Astrocyte of the spinal cord (primary cell): ENCODE measurements at regions not wholly inside any gene's neighbourhood (a gene's known extent, or its start where the extent isn't known, plus 50 kb on each side); places are given as distances from the start of the nearest gene placed in this dataset.
A peak's percentile ranks its signal among the peaks of the same experiment; 100 is the strongest.

Source experiments
- DNase-seq: peaks from one replicate; pipeline ENCODE4 v3.0.0; 2011; ENCODE audit warnings: low read depth, low spot score
- H3K4me3 ChIP-seq: 2 replicates; pipeline ENCODE4 v1.5.1; 2011; ENCODE audit warnings: low read depth, mild to moderate bottlenecking, low read length, moderate library complexity
- in situ Hi-C: cut with HindIII; loops from 2 replicates; pipeline ENCODE4 v1.10.0; 2017; ENCODE audit warnings: low sequenced_read_pairs
- TF ChIP-seq, protein P1 (sequence below): IDR thresholded peaks from 2 replicates; pipeline ENCODE4 v1.5.1; 2012; ENCODE audit warnings: low read depth, mild to moderate bottlenecking, low read length, inconsistent platforms

DNA sequence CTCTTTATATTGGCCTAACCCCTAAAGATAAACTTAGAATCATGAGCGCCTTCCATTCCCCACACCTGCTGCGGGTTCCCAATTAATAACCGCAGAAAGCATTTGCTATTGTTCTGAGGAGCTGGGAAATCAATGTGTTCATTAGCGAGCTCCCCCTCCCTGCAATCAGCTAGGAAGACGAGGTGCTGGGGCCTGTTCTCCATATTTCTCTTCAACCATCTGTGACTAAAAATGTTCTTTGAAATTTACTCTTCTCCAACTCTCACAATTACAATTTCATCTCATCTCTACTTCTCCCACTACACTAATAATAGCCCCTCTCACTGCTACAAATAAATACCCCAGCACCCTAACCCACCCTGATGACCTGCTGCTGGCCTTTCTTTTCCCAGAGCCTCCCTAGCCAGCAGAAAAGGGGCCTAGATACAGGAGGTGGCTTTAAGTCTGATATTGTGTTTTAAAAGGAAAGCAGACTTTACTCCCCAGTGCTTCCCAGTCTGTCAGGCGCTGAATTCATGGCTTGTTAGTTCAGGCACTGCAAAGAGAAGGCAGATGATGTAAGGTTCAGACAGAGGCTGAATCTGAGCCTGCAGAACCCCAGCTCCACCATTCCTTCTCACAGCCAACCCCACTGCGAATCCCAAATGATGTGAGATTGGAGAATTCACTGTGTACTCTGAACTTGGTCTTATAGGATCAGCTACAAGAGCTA, 477.5 kb upstream of the DAB1 start:
- in situ Hi-C loops: no loop called here
- TF ChIP-seq, protein P1, sequence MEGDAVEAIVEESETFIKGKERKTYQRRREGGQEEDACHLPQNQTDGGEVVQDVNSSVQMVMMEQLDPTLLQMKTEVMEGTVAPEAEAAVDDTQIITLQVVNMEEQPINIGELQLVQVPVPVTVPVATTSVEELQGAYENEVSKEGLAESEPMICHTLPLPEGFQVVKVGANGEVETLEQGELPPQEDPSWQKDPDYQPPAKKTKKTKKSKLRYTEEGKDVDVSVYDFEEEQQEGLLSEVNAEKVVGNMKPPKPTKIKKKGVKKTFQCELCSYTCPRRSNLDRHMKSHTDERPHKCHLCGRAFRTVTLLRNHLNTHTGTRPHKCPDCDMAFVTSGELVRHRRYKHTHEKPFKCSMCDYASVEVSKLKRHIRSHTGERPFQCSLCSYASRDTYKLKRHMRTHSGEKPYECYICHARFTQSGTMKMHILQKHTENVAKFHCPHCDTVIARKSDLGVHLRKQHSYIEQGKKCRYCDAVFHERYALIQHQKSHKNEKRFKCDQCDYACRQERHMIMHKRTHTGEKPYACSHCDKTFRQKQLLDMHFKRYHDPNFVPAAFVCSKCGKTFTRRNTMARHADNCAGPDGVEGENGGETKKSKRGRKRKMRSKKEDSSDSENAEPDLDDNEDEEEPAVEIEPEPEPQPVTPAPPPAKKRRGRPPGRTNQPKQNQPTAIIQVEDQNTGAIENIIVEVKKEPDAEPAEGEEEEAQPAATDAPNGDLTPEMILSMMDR: no peak
- DNase-seq: no peak
- no peak overlapping the region for H3K4me3 ChIP-seq

DNA sequence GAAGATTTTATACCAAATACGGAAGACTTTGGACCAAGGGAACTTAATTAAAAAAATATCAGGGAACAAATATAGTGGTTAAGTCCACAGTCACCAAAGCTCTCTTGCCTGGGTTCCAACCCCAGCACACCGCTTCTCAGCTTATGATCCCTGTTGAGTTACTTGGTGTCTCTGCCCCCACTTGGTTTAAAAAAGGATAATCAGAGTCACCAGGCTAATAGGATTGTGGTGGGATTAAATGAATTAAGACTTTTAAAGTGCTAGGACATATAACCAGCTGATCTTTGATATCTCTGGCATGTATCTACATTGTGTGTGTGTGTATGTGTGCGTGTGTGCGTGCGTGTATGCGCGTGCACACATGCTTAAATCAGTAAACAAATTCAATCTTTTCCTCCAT, 474.7 kb upstream of the DAB1 start:
- H3K4me3 ChIP-seq: no peak overlapping the region
- in situ Hi-C loops: no loop called here
- TF ChIP-seq, protein P1: no peak
- no peak for DNase-seq

DNA sequence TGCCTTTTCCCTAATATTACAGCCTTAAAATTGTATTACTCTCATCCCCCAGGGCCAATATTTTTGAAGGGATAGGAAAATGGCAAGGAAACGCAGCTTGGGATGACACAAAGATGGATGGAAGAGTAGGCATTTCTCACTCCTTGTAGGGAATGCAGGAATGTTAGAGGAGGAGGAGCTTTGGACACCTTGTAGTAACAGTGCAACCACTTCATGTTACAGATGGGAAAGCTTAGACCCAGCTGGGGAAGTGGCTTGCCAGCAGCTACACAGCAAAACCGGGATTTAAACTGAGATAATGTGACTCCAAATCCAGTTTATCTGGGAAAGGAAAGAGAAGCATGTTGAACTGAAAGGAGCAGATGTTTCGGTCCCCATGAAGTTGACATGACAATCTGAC, 473.7 kb upstream of the DAB1 start:
- no peak overlapping the region for H3K4me3 ChIP-seq
- no peak for DNase-seq
- TF ChIP-seq, protein P1: no peak
- in situ Hi-C loops: no loop called here

DNA sequence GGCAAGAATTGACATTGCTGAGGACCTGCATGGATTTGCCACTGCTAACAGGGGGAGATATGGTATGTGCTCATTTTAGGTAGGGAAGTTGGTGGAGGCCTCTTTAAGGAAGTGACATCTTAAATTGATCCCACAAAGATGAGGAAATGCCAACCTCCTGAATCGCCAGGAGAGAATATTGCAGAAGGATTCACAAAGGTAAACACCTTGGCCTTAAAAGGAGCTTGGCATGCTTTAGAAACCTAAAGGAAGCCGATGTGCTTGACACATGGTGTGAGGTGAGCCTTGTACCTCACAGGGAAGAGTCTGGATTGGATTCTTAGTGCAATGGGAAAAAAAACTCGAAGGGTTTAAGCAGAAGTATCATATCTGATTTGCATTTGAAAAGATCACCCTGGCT, 470.5 kb upstream of the DAB1 start:
- TF ChIP-seq, protein P1: no peak
- no peak for DNase-seq
- in situ Hi-C loops: no loop called here
- H3K4me3 ChIP-seq: no peak overlapping the region

DNA sequence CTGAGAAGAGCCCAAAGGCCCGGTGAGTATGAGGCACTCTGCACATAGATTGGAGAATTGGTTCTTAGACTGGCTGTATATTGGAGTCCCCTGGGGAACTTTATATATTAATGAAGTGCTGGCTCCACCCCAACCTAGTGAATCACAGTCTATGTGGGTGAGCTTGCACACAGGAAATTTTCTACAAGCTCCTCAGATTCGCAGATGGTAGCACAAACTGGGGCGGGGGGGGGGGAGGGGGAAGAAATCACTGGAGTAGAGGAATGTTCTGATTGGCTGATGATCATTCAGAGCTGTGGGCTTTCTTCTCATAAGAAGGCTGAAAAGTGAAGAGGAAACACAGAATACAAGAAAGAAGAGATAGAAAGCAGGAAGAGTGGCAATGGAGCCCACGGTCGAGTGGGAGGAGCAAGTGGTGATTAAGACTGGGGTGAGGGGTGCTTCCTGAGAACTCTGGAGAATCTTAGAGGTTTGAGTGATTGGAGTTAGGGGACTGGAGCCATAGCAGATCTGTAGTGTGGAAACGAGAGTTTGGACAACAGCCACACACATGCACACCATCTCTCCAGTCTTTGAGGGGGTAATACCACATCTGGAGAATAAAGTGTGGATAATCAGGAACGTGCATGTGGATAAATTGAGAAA, 465.9 kb upstream of the DAB1 start:
- TF ChIP-seq, protein P1: no peak
- peak; percentile 49 for DNase-seq
- in situ Hi-C loops: no loop called here
- no peak overlapping the region for H3K4me3 ChIP-seq

DNA sequence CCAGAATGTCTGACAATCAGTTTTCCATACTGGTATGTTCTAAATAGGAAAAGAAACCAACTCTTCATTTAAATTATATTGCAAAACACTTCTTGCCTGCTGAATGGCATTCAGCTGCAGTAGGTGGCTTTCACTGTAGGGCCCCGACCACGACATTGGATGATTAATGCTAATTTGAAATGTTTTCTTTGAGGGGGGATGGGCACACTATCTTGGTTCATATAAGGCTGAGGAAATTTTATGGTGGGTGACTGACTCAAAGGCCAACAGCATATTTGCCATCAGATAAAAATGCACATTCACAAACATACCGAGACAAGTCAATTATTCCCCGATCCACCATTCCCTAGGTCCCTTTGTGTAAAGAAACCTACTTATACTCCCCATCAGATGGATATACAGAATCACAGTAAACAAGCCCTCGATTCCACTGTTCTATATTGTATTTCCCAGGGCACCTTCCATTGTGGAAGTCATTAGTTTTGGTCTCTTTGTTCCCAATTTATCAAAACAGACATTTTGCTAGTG, 464.2 kb upstream of the DAB1 start:
- TF ChIP-seq, protein P1: no peak
- no peak for DNase-seq
- in situ Hi-C loops: no loop called here
- no peak overlapping the region for H3K4me3 ChIP-seq
